B cell (primary cell): ENCODE measurements at regions not wholly inside any gene's neighbourhood (a gene's known extent, or its start where the extent isn't known, plus 50 kb on each side); places are given as distances from the start of the nearest gene placed in this dataset.

Experiments used
- ATAC-seq: fragments of 200-7000 bp; cut with Tn5 transposase; one replicate; pipeline ENCODE4 v1.10.0; 2021; ENCODE audit warnings: low read depth, mild to moderate bottlenecking, moderate number of reproducible peaks, moderate library complexity
- CTCF ChIA-PET: fragments of 350-600 bp; sonication (Branson Sonifier 250); formaldehyde crosslinking; loops from one replicate; lab custom pipeline; 2021; ENCODE audit warnings: antibody characterized with exemption, inconsistent platforms; lab: Charles Lee
- POLR2A ChIA-PET: fragments of 350-600 bp; sonication (Branson Sonifier 250); formaldehyde crosslinking; loops from one replicate; lab custom pipeline; 2021; ENCODE audit warnings: antibody characterized with exemption; lab: Charles Lee
- DNase-seq: peaks from one replicate; pipeline ENCODE4 v3.0.0; 2013
- H2AFZ ChIP-seq: 2 replicates; pipeline ENCODE4 v1.6.1; 2012; ENCODE audit warnings: mild to moderate bottlenecking, low read depth, low read length; ENCODE audit not compliant: insufficient read depth, poor library complexity, severe bottlenecking
- H3K27ac ChIP-seq, 2 donors: 1 replicate in 1 of 2; 2 replicates in 1 of 2; pipeline ENCODE4 v1.5.1; 2012 to 2013; ENCODE audit warnings: low read length in 2 of 2, mild to moderate bottlenecking in 2 of 2, moderate library complexity in 1 of 2
- H3K27me3 ChIP-seq, 4 experiments: fragments of 200-600 bp in 1 of 4; sonication (generic) in 1 of 4; replicated peaks in 1 of 4; 1 replicate in 2 of 4; 2 replicates in 2 of 4; pipeline versions ENCODE4 v1.6.1 to v1.7.0; 2013 to 2016; ENCODE audit warnings: low read length in 3 of 4, mild to moderate bottlenecking in 2 of 4, mixed read lengths in 1 of 4, moderate library complexity in 1 of 4; ENCODE audit not compliant: insufficient read depth in 4 of 4, control insufficient read depth in 3 of 4; ENCODE audit errors: control extremely low read depth in 1 of 4
- H3K36me3 ChIP-seq, 2 experiments: replicated peaks in 1 of 2; 1 replicate in 1 of 2; 2 replicates in 1 of 2; pipeline versions ENCODE4 v1.6.1 to v1.7.1; 2013; ENCODE audit warnings: low read length in 1 of 2; ENCODE audit not compliant: insufficient read depth in 2 of 2, control insufficient read depth in 1 of 2; ENCODE audit errors: control extremely low read depth in 1 of 2, extremely low read depth in 1 of 2
- H3K4me1 ChIP-seq, 2 donors: fragments of 200-600 bp in 1 of 2; sonication (generic) in 1 of 2; 1 replicate in 1 of 2; 2 replicates in 1 of 2; pipeline versions ENCODE4 v1.5.1 to v1.6.1; 2013 to 2017; ENCODE audit warnings: low read length in 2 of 2; ENCODE audit not compliant: control insufficient read depth in 2 of 2, insufficient read depth in 2 of 2
- H3K4me2 ChIP-seq: replicated peaks from 2 replicates; pipeline ENCODE3; 2012; ENCODE audit warnings: mild to moderate bottlenecking, low read depth, low read length; ENCODE audit not compliant: poor library complexity, severe bottlenecking
- H3K4me3 ChIP-seq, 5 experiments: fragments of 200-600 bp in 1 of 5; sonication (generic) in 1 of 5; 1 replicate in 3 of 5; 2 replicates in 2 of 5; pipeline versions ENCODE4 v1.5.1 to v1.7.0; 2011 to 2016; ENCODE audit warnings: low read length in 4 of 5, mild to moderate bottlenecking in 4 of 5, low read depth in 2 of 5, control low read depth in 1 of 5, moderate library complexity in 1 of 5; ENCODE audit not compliant: insufficient read depth in 1 of 5; ENCODE audit errors: control extremely low read depth in 1 of 5, extremely low read depth in 1 of 5
- H3K79me2 ChIP-seq: fragments of 200-600 bp; sonication (generic); one replicate; pipeline ENCODE4 v1.6.0; 2016; ENCODE audit warnings: low read length; ENCODE audit not compliant: control insufficient read depth, insufficient read depth
- H3K9ac ChIP-seq: fragments of 200-600 bp; sonication (generic); 2 replicates; pipeline ENCODE4 v1.6.1; 2017; ENCODE audit warnings: mild to moderate bottlenecking, low read length, moderate library complexity
- H3K9me3 ChIP-seq, 3 donors: one replicate each; pipeline versions ENCODE4 v1.6.1 to v1.7.1; 2013; ENCODE audit warnings: low read length in 2 of 3; ENCODE audit not compliant: control insufficient read depth in 2 of 3, insufficient read depth in 1 of 3; ENCODE audit errors: control extremely low read depth in 1 of 3
- H4K20me1 ChIP-seq: 2 replicates; pipeline ENCODE4 v1.6.0; 2012; ENCODE audit warnings: mild to moderate bottlenecking, low read length; ENCODE audit not compliant: insufficient read depth, control insufficient read depth, poor library complexity, severe bottlenecking
- H3K27ac Mint-ChIP-seq: one replicate; pipeline ENCODE4 v1.8.0; 2021; ENCODE audit warnings: mixed read lengths
- H3K27me3 Mint-ChIP-seq: one replicate; pipeline ENCODE4 v1.8.0; 2021; ENCODE audit warnings: mixed read lengths
- H3K4me1 Mint-ChIP-seq: one replicate; pipeline ENCODE4 v1.8.0; 2021; ENCODE audit warnings: mixed read lengths
- H3K4me3 Mint-ChIP-seq: one replicate; pipeline ENCODE4 v1.8.0; 2021; ENCODE audit warnings: mixed read lengths
- H3K9me3 Mint-ChIP-seq: one replicate; pipeline ENCODE4 v1.8.0; 2022; ENCODE audit warnings: mixed read lengths; ENCODE audit not compliant: insufficient read depth
- EZH2 ChIP-seq: IDR thresholded peaks from 2 replicates; pipeline ENCODE4 v1.6.1; 2012; ENCODE audit warnings: borderline replicate concordance, low read depth, mild to moderate bottlenecking, moderate library complexity, low read length; ENCODE audit not compliant: insufficient read depth, poor library complexity, severe bottlenecking
- WGBS: methylation state at CpG from one replicate; pipeline ENCODE4 v1.1.5; 2013; ENCODE audit warnings: missing lambda C conversion rate; ENCODE audit not compliant: insufficient coverage; 5-methylcytosine and 5-hydroxymethylcytosine counted together
- intact Hi-C: fragments of 100-400 bp; cut with micrococcal nuclease; formaldehyde crosslinking; loops from one replicate; pipeline ENCODE4 v1.10.0; 2022
- TF ChIP-seq, protein P1 (sequence below): fragments of 200-600 bp; IDR thresholded peaks from one replicate; pipeline ENCODE4 v1.8.0; 2022; ENCODE audit warnings: antibody characterized with exemption, mild to moderate bottlenecking

DNA sequence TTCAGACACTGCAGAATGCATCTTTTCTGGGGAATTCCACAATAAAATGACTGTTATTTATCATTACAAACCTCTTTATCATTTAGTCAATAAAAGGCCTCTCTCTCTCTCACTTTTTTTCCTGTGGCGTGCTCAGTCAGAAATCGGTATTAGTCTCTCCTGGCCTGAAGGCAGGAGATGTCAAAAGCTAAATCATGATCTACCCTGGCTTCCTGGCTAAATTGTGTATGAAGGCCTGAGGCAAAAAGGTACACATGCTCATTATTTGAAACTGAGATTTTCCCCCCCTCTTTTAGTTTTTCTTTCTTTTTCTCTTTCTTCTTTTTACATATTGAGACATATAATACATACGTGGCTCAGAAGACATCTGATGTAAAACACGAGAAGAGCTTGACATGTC, 375.0 kb upstream of the SLC35B3 start:
- Histone ChIP-seq H3K36me3 (no peaks in the 10 kb centered on the region), H3K27ac (no peak overlapping the region), H3K27me3 (no peaks in the 10 kb centered on the region), H3K4me1 (no peaks in the 10 kb centered on the region), H3K9ac (no peak overlapping the region), H3K4me3 (no peak overlapping the region), H3K79me2 (no peaks in the 10 kb centered on the region), H3K4me2 (no peak overlapping the region), H2AFZ (no peak overlapping the region), H3K9me3 (no peaks in the 10 kb centered on the region), H4K20me1 (no peaks in the 10 kb centered on the region)
- WGBS, result no CpG with 5 or more reads among the region's 4 CpGs
- POLR2A ChIA-PET, result no interaction called here
- DNase-seq, result no peak
- no peak for TF ChIP-seq EZH2
- TF ChIP-seq, protein P1, sequence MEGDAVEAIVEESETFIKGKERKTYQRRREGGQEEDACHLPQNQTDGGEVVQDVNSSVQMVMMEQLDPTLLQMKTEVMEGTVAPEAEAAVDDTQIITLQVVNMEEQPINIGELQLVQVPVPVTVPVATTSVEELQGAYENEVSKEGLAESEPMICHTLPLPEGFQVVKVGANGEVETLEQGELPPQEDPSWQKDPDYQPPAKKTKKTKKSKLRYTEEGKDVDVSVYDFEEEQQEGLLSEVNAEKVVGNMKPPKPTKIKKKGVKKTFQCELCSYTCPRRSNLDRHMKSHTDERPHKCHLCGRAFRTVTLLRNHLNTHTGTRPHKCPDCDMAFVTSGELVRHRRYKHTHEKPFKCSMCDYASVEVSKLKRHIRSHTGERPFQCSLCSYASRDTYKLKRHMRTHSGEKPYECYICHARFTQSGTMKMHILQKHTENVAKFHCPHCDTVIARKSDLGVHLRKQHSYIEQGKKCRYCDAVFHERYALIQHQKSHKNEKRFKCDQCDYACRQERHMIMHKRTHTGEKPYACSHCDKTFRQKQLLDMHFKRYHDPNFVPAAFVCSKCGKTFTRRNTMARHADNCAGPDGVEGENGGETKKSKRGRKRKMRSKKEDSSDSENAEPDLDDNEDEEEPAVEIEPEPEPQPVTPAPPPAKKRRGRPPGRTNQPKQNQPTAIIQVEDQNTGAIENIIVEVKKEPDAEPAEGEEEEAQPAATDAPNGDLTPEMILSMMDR, result no peak
- CTCF ChIA-PET, result no interaction called here
- intact Hi-C loops, result no loop called here
- Mint-ChIP-seq H3K4me1 (no peaks in the 10 kb centered on the region), H3K9me3 (no peaks in the 10 kb centered on the region), H3K4me3 (no peak overlapping the region), H3K27me3 (no peaks in the 10 kb centered on the region), H3K27ac (no peak overlapping the region)
- no peak for ATAC-seq

DNA sequence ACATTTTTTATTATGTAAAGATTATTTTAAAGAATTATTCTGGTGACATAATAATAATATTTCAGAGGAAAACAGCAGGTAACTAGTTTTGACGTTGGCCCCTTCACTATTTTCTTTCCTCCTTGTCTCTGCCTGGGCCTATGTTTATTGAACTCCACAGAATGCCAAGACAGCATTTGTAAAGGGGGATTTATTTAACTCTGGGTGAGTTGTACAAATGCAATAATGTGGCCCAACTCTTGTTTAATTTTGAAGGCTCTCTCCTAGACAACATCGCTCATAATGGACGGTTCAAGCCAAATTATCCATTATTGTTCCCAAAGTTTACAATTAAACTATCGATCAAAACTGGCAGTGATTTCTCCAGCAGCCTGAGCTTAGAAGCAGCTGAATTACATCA, 374.3 kb upstream of the SLC35B3 start:
- H3K4me3 ChIP-seq, result no peak overlapping the region
- no peaks in the 10 kb centered on the region for H3K9me3 ChIP-seq
- no peaks in the 10 kb centered on the region for H3K27me3 ChIP-seq
- H3K4me2 ChIP-seq, result no peak overlapping the region
- H3K36me3 ChIP-seq, result no peaks in the 10 kb centered on the region
- no peak overlapping the region for H3K27ac Mint-ChIP-seq
- no peak overlapping the region for H2AFZ ChIP-seq
- 95% methylated on average over 3 of the region's 4 CpGs for WGBS
- no peaks in the 10 kb centered on the region for H4K20me1 ChIP-seq
- no peak for TF ChIP-seq EZH2
- TF ChIP-seq, protein P1, result no peak
- POLR2A ChIA-PET, result no interaction called here
- no peaks in the 10 kb centered on the region for H3K27me3 Mint-ChIP-seq
- H3K79me2 ChIP-seq, result no peaks in the 10 kb centered on the region
- no peak overlapping the region for H3K9ac ChIP-seq
- intact Hi-C loops, result no loop called here
- no peak overlapping the region for H3K4me3 Mint-ChIP-seq
- H3K27ac ChIP-seq, result no peak overlapping the region
- ATAC-seq, result no peak
- no peaks in the 10 kb centered on the region for H3K9me3 Mint-ChIP-seq
- CTCF ChIA-PET, result no interaction called here
- no peaks in the 10 kb centered on the region for H3K4me1 Mint-ChIP-seq
- no peak for DNase-seq
- no peaks in the 10 kb centered on the region for H3K4me1 ChIP-seq
